Ovary (tissue), 3 donors: ENCODE measurements at regions not wholly inside any gene's neighbourhood (a gene's known extent, or its start where the extent isn't known, plus 50 kb on each side); places are given as distances from the start of the nearest gene placed in this dataset.

Experiments
- POLR2A ChIP-seq: fragments of 450-650 bp; IDR thresholded peaks from one replicate; pipeline ENCODE4 v1.6.1; 2017; ENCODE audit warnings: antibody characterized with exemption, mild to moderate bottlenecking, moderate library complexity
- TF ChIP-seq, protein P1 (sequence below), 3 donors: fragments of 450-650 bp in 2 of 3; fragments of 200-600 bp in 1 of 3; IDR thresholded peaks; one replicate each; pipeline versions ENCODE4 v1.5.1 to v1.8.0; 2016 to 2022; ENCODE audit warnings: antibody characterized with exemption in 3 of 3, mild to moderate bottlenecking in 1 of 3
- donor health status: DM: no; HTN: no; CAD: no.

DNA sequence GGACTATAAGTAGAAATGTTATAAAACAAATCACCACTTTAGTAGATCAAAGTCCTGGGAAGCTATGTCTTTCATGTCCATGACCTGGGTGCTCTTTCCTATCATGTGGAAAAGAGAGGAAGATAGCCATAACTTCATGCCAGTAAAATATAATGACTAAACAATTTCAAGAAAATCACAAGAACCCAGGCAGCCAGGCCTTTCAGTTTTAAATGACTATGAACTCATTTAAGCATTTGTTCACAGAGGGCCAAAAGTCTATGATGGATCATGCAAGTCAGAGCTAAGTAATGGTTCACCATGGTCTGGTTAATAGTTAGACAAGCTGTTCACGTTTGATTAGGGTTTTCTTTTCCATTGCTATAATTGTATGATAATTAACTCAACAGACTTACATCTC lies 155.8 kb downstream of the PPARGC1A start:
- TF ChIP-seq, protein P1, sequence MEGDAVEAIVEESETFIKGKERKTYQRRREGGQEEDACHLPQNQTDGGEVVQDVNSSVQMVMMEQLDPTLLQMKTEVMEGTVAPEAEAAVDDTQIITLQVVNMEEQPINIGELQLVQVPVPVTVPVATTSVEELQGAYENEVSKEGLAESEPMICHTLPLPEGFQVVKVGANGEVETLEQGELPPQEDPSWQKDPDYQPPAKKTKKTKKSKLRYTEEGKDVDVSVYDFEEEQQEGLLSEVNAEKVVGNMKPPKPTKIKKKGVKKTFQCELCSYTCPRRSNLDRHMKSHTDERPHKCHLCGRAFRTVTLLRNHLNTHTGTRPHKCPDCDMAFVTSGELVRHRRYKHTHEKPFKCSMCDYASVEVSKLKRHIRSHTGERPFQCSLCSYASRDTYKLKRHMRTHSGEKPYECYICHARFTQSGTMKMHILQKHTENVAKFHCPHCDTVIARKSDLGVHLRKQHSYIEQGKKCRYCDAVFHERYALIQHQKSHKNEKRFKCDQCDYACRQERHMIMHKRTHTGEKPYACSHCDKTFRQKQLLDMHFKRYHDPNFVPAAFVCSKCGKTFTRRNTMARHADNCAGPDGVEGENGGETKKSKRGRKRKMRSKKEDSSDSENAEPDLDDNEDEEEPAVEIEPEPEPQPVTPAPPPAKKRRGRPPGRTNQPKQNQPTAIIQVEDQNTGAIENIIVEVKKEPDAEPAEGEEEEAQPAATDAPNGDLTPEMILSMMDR (IDR thresholded peaks at IDR 0.05), result no peak
- no peak for TF ChIP-seq POLR2A
